ENCODE measurements at regions not wholly inside any gene's neighbourhood (a gene's known extent, or its start where the extent isn't known, plus 50 kb on each side); places are given as distances from the start of the nearest gene placed in this dataset.

DNA sequence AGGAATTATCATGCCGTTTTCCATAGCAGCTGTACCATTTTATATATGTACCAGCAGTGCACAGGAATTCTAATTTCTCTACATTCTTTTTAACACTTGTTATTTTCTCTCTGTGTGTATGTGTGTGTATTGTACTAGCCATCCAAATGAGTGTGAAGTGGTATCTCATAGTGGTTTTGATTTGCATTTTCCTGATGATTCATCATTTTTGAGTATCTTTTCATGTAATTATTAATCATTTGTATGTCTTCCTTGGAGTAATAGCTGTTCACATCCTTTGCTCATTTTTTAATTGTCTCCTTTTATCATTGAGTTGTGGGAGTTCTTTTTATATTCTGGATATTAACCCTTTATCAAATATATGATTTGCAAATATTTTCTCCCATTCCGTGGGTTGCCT, 95.6 kb upstream of the MANSC4 start:
- TF ChIP-seq POLR2AphosphoS5 (IDR thresholded peaks at IDR 0.05; ENCODE audit: low read depth, low read length) (no peak), NRF1 (IDR thresholded peaks at IDR 0.05; ENCODE audit: low read depth, low read length) (no peak), EP300 (IDR thresholded peaks at IDR 0.05; ENCODE audit: borderline replicate concordance in 1 of 2, low read depth in 1 of 2, low read length in 1 of 2) (no peak), MXI1 (IDR thresholded peaks at IDR 0.05; ENCODE audit: low read depth, low read length) (no peak), TEAD4 (IDR thresholded peaks at IDR 0.05; ENCODE audit: borderline replicate concordance, insufficient read depth) (no peak), RFX5 (IDR thresholded peaks at IDR 0.05; ENCODE audit: low read length) (no peak)
- TF ChIP-seq, protein P1, sequence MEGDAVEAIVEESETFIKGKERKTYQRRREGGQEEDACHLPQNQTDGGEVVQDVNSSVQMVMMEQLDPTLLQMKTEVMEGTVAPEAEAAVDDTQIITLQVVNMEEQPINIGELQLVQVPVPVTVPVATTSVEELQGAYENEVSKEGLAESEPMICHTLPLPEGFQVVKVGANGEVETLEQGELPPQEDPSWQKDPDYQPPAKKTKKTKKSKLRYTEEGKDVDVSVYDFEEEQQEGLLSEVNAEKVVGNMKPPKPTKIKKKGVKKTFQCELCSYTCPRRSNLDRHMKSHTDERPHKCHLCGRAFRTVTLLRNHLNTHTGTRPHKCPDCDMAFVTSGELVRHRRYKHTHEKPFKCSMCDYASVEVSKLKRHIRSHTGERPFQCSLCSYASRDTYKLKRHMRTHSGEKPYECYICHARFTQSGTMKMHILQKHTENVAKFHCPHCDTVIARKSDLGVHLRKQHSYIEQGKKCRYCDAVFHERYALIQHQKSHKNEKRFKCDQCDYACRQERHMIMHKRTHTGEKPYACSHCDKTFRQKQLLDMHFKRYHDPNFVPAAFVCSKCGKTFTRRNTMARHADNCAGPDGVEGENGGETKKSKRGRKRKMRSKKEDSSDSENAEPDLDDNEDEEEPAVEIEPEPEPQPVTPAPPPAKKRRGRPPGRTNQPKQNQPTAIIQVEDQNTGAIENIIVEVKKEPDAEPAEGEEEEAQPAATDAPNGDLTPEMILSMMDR (IDR thresholded peaks at IDR 0.05) = no peak
- TF ChIP-seq, protein P2, sequence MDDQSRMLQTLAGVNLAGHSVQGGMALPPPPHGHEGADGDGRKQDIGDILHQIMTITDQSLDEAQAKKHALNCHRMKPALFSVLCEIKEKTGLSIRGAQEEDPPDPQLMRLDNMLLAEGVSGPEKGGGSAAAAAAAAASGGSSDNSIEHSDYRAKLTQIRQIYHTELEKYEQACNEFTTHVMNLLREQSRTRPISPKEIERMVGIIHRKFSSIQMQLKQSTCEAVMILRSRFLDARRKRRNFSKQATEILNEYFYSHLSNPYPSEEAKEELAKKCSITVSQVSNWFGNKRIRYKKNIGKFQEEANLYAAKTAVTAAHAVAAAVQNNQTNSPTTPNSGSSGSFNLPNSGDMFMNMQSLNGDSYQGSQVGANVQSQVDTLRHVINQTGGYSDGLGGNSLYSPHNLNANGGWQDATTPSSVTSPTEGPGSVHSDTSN (IDR thresholded peaks at IDR 0.05) = no peak
- TF ChIP-seq, protein P3, sequence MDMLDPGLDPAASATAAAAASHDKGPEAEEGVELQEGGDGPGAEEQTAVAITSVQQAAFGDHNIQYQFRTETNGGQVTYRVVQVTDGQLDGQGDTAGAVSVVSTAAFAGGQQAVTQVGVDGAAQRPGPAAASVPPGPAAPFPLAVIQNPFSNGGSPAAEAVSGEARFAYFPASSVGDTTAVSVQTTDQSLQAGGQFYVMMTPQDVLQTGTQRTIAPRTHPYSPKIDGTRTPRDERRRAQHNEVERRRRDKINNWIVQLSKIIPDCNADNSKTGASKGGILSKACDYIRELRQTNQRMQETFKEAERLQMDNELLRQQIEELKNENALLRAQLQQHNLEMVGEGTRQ (IDR thresholded peaks at IDR 0.05; ENCODE audit: borderline replicate concordance, low read depth, low read length) = no peak

Data from SK-N-SH (cell line).